ENCODE measurements at regions not wholly inside any gene's neighbourhood (a gene's known extent, or its start where the extent isn't known, plus 50 kb on each side); places are given as distances from the start of the nearest gene placed in this dataset.

GRCh38 chr16:51759999-51760398 lies 608.9 kb upstream of the SALL1 start:
- DNase-seq, result no peak

DNA sequence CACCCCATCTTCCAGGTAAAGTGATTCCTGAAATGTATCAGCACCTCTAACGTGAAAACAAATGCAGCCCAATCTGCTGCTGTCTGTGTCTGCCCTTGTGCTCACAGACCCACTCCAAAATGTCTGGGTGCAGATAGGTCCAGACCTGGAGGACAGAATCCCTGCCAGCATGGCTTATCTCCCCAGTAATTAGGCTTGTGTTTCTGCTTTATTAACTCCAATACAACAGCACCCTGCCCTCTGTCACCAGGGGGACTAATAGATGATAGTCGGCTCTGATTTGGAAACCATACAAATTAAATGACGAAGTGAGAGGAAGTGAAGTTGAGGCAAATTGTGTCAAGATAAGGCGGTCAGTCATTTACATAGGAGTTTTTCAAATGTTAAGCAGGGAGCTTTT lies 608.3 kb upstream of the SALL1 start:
- DNase-seq, result no peak

DNA sequence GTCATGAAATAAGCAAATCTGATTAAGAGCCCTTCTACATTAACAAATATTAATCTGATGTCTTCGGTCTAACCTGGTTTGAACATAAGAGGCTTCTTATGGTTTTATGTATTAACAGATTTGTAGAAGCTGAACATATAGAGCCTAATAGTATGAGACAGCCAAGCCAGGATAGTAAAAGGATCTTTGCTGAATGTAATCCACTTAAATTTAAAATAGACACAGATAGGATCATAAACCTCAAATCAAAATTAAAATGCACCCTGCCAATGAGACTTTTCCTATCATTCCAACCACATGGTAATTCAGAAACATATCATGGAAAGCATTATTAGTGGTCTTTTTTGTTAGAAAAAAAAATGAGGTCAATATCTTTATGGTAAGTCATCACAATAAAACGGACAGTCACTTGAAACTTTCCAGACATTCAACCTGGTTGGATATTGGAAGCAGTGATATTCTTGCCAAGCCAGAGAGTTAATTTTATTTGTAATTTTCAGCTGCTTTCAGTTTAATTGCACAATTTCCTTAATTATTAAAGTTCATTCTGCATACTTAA lies 606.9 kb upstream of the SALL1 start:
- no peak for DNase-seq

DNA sequence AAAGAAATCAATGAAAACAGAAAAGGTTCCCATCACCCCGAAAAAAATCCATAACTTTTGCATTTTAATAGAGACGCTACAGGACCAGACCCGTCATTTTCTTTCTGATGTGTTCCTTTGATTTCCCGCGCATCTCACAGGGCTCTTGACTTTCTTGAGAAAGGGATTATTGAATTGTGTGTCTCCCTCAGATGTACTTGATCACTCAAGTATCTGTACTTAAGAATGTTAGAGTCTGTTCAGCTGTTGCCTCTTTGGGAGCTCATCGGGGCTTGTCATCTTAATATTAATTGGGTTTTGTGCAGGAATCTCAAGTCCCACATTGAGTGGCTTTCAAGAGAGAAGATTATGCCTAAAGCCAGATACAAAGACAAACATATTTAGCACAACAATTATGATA lies 606.4 kb upstream of the SALL1 start:
- no peak for DNase-seq

DNA sequence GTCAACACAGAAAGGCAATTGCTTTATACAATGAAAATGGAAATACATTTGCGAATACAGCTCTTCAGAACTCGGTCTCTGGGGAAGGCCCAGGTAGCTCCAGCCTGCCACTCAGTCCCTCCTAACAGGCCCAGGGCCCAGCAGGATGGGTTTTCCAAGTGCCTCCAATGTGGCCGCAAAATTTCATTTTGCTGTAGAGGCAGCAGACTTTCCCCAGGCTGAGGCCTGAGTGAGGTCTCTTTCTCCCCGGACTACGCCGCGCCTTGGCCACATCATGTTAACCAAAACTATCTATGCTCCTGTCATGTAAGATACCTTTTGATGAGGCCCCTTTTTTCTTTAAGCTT lies 606.0 kb upstream of the SALL1 start:
- DNase-seq, result no peak

GRCh38 chr16:51756447-51757123 lies 605.5 kb upstream of the SALL1 start:
- no peak for DNase-seq

DNA sequence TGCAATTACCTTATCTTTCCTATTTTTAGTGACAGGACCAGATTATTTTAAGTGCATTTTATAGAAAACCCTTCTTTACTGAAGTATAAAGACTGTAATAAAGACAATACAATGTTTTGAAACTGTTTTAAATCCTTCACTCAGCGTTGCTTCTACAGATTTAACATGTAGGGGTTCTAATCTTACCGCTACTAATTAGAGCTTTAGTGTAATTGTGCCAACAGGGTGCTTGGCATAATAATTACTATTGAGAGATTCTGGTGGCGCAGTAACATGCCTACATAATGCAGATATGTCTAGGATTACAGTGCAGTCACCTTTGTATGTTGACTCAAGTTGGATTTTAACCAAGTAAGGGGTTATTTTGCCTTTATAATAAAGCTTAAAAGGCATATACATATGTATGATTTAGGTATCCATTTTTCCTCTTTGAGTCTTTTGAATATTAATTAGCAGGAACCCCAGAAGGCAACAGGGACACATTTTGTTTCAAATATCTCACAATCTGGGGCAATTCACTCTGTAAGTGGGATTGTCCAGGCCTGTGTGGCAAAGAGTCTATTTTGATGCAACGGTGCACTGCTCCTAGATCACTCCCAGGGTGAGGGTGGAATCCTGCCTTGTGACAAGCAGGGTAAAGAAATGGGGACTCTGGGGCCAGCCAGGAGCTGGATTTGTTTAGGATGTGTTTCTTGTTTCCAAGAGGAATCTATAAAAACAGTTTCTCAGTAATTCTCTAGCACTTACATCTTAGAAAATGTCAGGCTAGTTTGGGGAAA lies 604.7 kb upstream of the SALL1 start:
- DNase-seq, result no peak

DNA sequence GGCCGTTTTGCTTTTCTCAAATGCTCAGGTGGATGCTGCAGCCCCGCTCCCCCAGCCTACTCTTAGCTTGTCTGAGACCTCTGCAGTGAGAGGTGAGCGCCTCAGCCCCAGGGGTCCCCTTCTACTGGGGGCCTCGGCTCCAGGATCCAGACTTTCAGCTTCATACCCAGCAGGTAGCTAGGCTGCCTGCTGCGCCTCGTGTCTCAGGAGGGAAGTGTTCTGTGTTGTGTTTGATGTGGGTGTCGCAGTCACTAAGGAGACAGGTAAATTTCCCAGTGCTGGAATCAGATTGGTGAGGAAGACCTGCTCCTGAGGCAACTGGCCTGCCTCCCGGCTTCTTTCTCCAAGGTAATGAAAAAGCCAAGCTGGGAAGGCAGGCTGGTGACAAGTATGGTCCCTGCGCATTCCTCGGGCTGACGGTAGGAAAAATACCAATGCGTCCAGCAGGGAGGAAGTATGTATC lies 604.0 kb upstream of the SALL1 start:
- no peak for DNase-seq

DNA sequence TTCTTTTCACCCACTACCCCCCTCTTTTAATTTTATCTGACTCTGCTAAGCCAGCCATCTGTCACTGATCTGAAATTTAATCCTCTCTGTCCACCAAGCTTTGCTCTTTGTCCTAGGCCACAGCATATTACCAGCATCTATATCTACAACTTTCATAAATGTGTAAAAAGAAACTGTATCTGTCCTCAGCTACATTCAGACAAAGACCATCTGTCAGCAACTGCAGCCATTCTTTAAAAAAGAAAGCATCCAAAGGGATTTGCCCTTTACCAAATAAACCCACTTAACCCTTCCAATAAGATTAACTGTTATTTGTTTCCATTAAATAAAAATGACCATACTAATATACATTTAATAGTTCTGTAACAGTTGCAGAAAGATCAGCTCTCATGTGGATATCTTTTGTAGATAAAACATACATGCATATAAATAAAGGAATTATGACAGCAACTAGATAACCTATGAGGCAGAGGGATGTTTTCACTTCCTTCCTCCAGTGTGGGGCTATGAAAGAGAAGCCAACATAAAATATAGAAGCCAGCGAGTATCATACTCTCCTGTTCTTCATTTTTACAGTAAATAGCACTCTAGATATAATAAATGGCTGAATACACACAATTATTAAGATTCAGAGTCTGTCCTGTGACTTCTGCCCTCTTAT lies 602.5 kb upstream of the SALL1 start:
- DNase-seq, result no peak

DNA sequence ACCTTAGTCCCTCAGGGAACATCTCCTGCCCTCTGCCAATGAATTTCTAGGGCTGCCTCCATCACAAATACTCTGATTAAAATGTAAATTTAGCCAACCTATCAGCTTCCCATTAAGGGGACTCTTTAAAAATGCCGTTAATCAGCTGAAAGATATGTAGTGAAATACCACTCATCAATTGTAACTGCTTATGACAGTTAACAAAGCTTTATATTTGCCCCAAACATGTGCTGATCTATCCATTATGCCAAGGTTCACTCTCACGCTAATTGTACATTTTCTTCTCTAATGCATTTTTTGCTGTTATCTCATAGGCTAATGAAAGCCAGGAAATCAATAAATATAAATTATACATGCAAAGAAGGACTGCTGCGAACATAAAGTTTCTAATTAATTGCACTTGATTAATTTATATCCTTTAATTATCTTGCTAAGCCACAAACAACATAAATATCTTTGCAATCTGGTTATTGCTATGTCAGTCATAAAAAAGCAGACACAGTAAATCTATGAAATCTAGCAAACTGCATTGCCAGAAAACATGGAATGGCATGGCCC lies 601.4 kb upstream of the SALL1 start:
- no peak for DNase-seq

DNA sequence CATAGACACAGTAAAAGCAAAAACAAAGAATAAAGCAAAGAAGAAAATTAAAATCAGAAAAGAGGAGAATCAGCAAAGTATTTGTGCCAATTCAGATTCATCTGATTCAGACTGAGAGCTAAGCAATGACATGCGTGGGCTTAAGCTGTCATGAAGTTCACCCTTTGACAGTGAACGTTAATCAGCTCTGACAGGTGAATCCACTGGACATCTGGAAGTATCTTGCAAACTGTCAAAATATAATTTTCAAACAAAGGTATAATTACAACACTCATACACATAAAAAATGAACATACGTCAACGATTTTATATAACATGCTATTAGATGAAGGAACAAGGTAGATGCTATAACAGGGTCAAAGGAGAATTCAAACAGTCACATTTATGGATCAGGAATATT lies 596.3 kb upstream of the SALL1 start:
- DNase-seq, result no peak

DNA sequence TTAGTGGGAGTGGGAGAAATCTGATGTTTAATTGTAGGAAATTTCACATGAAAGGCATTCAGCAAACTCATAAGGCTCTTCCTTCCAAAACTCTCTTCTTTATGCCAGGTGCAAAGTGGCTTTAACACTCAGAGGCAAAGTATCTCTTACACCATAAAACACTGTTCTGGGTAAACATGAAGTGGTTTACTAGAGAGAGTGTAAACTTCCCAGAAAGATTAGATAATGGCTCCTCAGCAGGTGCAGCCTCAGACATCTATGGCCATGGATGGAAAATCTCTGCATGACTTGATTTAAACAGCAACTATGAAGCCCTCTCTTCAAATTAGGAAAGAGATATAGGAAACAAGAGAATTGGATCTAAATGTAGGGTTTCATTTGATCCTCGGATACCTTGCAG lies 583.1 kb upstream of the SALL1 start:
- no peak for DNase-seq

GRCh38 chr16:51733181-51733580 lies 582.1 kb upstream of the SALL1 start:
- no peak for DNase-seq

DNA sequence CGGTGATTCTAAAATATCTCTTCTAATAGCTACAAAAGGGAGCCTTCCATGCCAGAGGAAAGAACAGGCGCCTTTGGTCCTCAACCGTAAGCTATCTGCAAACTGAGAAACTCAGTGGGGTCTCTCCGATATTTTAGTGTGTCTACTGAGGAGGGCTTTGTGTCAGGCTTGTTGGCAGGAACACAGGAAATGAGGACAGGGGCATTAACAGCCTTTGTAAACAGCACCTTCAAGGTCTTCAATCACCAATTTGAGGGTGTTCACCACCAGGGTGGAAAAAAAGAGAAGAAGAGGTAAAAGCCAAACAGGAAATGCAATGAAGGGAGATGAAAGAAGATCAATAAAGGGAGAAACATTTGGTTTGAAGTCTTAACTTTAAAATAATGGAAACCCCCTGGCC lies 580.1 kb upstream of the SALL1 start:
- DNase-seq, result no peak

- no peak for DNase-seq
Measured at GRCh38 chr16:51723036-51723724, 572.1 kb upstream of the SALL1 start.

GRCh38 chr16:51722467-51722866 lies 571.4 kb upstream of the SALL1 start:
- no peak for DNase-seq

GRCh38 chr16:51719376-51719775 lies 568.3 kb upstream of the SALL1 start:
- DNase-seq, result no peak

DNA sequence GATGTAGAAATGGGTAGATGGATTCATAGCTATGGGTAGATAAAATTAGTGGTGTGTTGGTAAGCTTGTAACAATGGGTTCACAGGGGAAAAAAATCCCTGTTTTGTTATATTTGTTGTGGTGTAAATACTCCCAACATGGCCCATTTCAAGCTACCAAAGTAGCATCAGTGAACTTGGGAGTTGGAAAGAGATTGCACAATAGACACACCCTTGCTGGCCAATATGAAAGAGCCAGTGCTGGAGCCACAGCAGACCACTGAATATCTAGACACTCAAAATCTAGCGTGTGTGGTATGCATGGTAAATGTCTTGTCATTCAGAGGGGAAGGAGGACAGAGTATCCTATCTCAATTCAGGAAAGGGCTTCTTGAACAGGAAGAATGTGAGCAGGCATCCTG lies 565.1 kb upstream of the SALL1 start:
- DNase-seq, result no peak

GRCh38 chr16:51713502-51713901 lies 562.4 kb upstream of the SALL1 start:
- DNase-seq, result no peak

GRCh38 chr16:51710905-51711563 lies 560.0 kb upstream of the SALL1 start:
- no peak for DNase-seq

GRCh38 chr16:51710186-51710585 lies 559.1 kb upstream of the SALL1 start:
- no peak for DNase-seq

DNA sequence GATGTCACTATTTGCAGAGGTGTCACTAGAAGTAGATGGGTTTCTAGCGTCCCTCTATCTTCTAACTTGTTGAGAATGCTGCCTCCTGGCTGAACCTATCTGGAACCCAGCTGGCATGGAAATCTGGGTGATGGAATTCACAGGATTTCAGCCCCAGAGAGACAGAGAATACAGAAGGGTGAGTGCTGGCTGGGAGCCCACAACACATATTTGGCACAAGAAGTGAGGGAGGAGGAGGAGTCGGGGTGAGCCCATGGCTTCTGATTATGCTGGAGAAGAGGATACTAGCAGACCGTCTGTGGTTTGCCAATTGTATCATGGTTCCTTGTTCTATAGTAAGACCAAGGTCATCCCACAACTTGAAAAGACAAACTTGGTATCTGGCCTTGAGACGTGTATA lies 557.8 kb upstream of the SALL1 start:
- DNase-seq, result no peak
